GM21528 (cell line): ENCODE measurements at regions not wholly inside any gene's neighbourhood (a gene's known extent, or its start where the extent isn't known, plus 50 kb on each side); places are given as distances from the start of the nearest gene placed in this dataset.

ENCODE experiments used
- ATAC-seq: cut with Tn5 transposase; IDR thresholded peaks from one replicate; pipeline ENCODE4 v1.9.1; 2021; ENCODE audit warnings: mild to moderate bottlenecking, moderate library complexity; ENCODE audit not compliant: unreplicated experiment, low FRiP score

DNA sequence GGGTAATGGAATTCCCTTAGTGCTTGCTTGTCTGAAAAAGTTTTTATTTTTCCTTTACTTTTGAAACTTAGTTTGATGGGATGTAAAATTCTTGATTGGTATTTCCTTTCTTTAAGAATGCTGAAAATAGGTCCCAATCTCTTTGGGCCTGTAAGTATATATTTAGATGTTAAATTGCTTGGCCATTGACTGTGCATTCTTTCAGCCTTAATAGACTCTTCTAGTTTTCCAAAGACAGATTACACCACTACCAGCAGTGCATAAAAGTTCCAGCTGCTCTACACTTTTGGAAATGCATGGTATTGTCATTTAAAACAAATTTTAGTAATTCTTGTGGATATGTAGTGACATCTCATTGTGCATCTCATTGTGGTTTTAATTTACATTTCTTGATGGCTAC is 464.8 kb upstream of the USP24 start:
- no peak for ATAC-seq

DNA sequence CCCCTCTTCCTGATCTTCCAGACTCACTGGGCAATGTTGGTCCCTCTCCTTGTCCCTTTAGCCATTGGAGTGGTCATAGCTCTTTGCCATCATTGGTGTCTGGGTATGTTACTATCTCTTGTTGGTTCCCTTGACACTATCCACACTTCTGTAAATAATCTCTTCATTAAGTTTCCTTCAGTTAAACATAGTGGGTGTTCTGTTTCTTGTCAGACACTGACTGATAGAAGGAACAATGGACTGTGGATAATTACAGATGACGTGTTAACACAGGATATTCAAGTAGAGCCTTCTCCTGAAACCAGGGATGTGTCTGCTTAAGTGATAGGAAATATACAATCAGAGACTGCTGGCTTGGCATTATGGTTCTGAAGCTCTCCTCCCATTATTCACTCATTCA is 458.3 kb upstream of the USP24 start:
- ATAC-seq: no peak

DNA sequence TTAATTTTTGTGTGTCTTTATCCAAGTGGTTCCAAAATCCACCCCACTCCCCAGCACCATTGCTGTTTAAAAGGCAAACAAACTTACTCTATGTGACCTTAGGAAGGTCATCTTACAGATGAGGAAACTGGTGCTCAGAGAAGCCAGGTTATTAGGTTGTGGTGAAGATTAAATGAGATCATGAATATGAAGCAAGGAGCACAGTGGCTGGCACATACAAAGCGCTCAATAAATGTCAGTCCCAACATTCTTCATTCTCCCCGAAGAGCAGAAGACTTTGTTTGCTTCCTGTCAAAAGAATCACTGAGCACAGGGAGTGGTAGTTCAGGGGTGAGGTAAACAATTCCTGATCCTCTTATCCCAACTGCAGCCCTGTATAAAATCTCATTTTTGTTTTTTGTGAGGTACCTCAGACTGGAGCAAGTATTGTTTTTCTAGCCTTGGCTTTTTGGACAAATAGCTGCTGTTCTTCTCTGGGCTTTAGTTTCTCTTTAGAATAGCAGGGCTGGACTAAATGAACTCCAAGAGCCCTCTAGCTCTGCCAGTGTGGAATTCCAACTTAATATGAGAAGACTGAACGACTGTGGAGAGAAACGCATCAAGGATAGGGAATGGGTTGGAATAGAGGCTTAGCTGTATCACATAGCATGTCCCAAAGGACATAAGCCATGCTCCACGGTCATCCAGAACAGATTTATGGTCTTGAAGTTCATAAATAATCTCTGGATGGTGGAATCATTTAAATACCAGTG is 455.3 kb upstream of the USP24 start:
- no peak for ATAC-seq

DNA sequence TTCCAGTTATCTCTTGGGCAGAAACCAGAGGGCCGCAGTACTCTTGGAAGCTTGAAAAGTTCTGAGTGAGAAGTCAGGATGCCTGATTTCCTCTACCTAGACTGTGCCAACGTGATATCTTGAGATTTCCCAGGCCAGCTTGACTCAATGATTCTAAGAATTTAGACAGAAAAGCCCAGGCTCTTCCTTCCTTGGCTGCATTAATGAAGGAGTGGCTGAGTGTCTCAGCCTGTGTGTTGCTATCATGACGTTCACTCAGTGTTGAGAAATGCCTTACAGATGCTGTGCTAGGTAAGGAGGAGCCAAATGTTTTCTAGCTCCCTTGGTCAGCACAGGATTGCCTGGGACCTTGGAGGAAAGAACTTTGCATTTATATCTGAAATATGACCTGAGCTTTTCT is 454.1 kb upstream of the USP24 start:
- no peak for ATAC-seq

DNA sequence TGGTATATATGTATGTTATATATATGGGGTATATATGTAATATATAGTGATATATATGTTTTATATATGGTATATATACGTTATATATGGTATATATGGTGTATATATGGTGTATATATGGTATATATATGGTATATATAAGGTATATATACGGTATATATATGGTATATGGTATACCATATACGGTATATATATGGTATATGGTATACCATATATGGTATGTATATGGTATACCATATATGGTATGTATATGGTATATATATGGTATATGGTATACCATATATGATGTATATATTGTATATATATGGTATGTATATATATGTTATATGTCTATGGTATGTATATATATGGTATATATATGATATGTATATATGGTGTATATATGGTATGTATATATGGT is 447.7 kb upstream of the USP24 start:
- ATAC-seq: no peak

DNA sequence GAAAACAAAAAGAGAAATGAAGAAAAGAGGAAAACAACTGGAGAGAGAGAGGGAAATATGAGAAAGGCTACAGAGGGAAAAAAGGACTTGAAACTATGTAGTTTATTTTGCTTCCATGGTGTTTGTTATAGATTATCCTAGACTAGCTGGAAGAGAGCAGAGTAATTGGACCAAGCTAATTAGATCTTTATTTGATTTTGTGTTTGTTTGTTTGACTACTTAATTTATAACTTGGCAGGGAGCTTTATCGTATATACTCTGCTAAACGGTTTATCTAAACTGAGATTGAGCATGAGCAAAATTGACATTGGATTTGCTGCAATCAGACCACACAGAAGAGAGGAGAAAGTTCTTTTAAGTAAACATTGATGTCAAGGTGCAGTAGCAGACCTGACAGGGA is 443.8 kb upstream of the USP24 start:
- ATAC-seq: no peak

DNA sequence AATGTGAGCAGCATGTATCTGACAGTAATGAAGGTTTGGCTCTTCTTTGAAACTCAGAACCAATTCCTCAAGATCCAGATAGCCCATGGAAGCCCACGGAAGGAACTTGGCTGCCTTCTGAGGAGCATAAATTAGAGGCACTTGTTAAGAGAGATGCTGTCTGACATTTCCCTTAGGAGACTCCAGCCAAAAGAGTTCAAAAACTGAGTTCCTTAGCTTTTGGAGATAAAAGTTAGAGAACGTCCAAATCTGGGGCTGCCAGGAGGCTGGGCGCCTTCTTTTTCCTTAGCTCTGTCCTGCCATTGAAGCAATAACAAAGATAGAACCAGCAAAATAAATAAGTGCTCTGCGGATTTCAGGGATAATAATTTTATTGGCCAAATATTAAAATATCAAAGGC is 439.6 kb upstream of the USP24 start:
- ATAC-seq: no peak

DNA sequence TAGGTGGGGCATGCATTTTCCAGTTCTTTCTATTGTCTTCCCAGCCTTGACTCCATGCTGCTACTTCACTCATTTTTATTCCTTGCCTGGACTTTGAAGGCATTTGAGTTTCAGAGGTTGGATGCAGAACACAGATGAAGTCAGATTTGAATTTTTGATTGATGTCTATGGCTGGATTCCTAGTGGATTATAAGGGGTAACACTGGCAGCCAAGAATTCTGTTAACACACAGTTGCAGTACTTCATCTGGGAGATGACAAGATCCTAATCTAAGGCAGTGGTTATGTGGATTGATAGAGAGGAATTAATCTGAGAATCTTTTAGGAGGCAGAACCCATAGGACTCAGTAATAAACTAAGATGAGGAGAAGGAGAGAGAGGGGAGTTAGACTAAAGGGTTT is 439.0 kb upstream of the USP24 start:
- ATAC-seq: no peak

DNA sequence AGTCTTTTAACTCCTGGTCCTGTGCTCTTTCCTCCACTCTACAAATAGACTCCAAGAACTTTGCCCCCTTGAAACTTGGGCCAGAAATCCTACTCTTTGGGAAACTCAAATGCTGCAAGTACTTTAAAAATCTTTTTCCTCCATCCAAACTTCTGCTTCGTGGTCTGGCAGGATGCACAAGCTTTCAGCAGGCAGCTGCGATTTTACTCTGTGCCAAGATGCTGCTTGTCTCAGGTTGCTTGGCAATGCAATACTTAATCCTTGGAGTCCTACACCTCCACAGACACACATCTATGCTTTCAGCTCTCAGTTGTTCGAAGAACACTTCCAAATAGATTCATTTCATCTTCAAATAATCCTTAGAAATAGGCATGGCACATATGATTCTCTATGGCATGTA is 435.3 kb upstream of the USP24 start:
- ATAC-seq: no peak

DNA sequence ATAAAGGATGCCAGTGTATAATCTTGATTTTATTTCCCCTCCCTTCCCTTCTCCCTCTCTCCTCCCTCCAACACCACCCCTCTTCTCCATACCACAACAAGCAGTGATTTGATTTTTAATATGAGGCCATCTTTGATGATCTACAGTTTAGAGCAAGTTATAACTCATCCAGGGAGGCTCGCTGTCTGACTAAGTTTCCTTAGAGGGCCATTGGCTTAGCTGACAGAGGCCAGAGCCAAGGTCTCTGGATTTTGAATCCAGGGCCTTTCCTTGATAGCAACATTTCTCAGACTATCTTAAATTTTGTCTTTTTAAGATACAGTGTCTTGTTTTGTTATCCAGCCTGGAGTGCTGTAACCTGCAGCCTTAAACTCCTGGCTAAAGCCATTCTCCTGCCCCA is 431.0 kb upstream of the USP24 start:
- no peak for ATAC-seq

DNA sequence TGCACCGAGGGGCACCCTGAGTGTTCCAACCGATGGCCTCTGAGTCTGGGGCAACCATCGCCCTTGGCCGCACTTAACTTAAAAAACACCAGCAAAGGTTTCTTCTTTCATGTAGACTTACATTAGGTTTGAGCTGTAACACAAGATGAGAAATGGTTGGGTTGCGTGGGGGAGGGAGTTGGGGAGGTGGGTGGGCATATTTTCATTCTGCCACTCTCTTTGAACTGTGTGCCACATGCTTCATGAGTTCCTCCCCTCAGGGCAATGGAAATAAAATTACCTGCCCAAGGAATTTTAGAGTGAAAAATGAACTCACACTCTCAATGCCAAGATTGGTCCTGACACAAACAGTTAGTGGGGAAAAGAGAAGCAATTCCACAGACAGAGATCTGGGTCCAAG is 430.1 kb upstream of the USP24 start:
- no peak for ATAC-seq

DNA sequence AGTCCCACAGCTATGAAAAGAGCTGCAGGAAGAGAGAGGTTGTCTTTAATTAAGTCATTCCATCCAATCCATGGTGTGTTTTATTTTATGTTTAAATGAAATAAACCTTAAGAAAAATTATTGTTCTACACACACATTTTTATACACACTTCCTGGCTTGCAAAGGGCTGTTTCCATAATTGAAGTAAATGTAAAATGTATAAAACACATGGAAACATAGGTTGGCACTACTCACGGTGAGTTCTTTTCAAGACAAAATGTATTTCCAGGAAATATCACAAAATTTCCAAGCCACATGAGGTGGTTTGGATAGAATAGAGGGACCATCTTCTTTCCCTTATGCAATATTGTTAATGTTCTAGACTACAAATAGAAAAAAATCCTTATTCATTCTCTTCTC is 426.8 kb upstream of the USP24 start:
- no peak for ATAC-seq

DNA sequence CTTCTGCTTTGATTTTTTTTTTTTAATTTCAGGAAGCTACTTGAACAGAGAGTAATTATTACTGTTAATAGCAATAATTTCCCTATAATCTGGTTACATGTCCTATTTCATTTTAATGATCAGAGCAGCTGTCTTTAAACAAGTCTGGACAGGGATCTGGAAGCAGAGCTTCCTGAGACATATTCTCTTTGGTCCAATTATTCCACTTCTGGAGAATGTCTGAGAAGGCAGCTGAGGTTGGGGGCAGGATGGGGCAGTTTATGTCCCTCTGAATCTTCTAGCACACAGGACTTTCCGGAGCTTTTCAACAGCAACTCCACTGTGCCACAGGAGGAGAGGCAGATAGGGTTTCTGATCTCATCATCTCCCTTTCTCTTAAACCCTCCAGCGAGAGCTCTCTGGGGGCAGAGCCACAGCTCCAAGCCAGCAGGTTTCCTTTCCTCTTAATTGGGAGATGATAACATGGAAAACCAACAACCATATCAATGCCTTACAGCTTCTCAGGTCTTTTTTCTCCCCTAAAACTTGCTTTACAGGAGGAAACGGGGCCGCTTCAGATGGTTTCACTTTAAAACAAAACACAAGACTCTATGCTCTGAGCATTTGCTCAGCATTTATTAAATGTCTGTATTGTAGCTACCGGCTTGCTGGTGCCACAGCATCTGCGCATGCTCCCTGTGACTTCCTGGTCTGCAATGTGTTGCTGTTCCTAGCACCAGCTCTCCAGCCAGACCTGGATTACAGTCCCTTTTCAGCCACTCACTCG is 425.7 kb upstream of the USP24 start:
- no peak for ATAC-seq

DNA sequence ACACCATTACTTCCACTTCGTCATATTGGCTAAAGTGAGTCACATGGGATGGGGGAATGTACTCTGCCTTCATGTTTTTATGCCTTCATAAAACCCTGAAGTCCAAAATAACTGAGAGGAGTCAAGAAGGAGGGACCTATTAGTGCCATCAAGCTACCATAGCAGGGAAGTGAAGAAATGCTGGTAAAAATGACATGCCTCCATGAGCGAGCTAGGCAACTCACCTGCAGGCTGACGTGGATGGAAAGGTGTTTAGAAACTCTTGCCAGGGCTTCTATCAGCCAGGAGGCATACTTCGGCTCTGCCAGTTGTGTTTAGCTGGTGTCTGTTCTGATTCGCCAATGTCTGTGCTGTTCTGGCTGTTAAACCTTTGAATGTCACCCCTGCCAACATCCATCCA is 424.4 kb upstream of the USP24 start:
- ATAC-seq: no peak

DNA sequence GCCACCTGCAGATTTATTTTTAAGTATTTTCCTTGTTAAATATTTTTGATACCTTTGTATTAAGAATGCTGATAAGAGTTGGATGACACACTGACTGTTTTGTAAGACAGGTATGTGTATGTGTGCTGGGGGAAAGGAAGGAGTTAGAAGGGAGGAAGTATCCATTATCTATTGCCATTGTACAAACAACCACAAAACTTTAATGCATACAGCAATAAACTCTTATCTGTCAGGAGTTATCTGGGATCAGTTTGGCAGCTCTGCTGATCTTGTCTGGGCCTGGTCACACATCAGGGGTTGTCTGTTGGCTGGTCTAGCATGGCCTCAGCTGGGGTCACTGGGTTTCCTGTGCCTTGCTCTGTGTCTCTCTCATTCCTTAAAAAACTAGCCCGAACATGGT is 423.9 kb upstream of the USP24 start:
- no peak for ATAC-seq

DNA sequence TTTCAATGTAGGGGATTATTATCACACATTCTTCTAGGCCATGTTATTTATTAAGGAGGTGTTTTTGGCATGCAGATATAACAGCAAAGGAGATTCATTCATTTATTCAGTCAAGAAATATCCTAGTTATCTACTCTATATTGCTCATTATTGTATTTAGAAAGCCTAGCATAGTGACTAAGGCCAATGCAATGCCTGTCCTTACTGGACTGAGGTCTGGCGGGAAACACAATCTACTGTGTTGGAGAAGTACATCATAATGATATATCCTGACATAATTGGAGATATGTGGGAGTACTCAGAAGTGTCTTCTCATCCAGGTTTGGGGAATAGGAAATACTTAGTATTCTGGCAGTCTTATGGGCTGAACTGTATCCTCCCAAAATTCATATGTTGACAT is 421.5 kb upstream of the USP24 start:
- ATAC-seq: no peak

DNA sequence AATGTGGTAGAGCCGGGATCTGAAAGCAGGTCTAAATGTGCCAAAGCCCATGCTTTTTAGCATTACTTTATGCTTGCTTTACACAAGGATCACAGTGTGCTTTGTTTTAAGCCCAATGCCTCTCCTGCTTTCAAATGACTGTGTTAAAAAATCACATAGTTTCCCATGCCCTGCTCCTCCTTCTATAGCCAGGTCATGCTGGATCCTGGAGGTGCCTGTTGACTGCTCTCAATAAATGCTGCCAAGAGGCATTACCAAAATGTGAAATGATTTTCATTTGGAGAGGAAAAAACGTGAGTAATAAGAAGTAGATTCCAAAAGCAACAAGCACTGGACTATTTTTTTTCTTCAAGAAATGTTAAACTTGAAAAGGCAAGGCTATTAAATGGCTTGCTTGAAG is 420.7 kb upstream of the USP24 start:
- ATAC-seq: no peak

DNA sequence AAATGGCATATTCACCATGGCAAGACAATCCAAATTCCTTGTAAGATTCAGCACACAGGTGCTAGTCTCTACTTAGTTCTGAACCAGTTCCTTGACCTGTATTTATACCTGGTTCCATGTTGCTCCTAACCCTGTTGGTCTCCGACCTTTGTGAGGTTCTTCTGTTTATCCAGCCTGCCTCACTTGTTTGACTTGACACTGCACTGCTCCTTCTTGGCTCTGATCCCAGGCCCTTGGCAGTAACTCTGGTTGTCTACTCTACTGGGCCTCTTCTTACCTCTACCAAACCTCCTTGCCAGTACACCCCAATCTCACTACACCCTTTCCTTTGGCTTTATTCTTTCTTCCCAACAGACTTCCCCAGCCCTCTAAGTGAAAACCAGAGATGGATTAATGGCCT is 419.4 kb upstream of the USP24 start:
- ATAC-seq: no peak

DNA sequence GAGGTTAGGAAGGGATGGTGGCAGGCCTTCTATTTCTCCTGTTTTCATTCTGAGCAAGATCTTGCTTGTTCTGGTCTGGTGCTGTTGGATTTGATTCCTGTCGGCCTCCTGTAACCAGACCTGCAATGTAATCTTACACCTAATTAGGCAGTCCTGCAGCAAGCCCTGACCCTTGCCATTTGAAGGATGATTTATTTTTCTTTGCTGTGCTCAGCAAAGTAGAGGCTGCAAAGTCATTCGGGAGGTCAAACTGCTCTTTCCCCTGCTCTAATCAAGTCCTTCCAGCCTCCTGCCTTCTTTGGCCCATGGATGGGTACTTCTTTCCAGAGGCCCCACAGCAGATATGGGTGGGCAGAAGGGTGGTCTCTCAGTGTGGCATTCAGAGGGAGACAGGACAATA is 417.7 kb upstream of the USP24 start:
- ATAC-seq: no peak

DNA sequence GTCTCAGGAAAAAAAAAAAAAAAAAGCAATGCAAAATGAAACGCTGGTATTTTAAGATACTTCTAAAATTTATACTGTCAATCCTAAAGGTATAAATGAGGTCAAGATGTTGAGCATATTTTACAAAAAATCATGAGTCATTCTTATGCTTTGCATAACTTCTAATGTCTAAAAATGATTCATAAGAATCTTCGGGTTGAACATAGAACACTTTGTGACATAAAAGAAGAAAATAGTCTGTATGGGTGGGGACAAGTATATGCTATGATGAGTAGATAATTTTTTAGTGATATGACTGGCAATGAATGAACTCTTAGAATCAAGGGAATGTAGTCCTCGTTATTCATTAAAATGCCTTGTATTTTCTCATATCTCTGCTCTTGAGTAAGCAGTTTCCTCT is 416.9 kb upstream of the USP24 start:
- ATAC-seq: no peak

DNA sequence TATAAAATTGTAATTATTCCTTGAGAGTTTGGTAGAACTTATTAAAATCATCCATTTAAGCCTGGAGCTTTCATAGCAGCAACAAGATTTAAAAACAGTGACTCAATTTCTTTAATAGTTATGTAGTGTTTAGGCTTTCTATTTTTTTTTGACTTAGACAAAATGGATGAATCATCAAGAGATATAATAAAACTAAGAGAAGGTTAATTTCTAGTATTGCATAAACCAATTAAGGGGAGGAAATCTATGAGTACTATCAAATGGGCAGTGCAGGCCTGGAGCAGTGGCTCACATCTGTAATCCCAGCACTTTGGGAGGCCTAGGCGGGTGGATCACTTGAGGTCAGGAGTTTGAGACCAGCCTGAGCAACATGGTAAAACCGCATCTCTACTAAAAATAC is 416.3 kb upstream of the USP24 start:
- no peak for ATAC-seq

DNA sequence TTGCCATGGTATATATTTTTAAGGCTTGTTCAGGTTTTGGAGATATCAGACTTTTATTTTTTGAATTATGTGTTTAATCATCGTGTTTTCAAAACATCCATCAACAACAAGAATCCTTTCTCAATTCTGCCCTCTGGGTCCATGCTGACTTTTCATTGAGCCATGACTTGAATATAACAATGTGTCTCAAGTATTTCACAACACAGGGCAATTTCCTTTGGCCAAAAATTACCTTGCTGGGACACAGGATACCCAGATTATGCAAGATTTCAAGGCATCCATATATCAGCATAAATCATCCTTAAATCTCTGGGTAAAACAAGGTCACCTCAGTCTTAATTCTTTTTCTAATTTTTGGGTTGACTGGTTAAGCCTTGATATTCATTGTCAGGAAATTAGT is 411.2 kb upstream of the USP24 start:
- ATAC-seq: no peak
